ENCODE measurements at regions not wholly inside any gene's neighbourhood (a gene's known extent, or its start where the extent isn't known, plus 50 kb on each side); places are given as distances from the start of the nearest gene placed in this dataset.

GRCh38 chr2:107259408-107260195 lies 373.6 kb upstream of the ST6GAL2 start:
- no peaks in the 10 kb centered on the region for H3K27me3 ChIP-seq (ENCODE audit: control insufficient read depth, insufficient read depth, low read length)
- DNase-seq (ENCODE audit: low read depth in 4 of 6, low spot score in 6 of 6), result no peak
- no peaks in the 10 kb centered on the region for H3K4me1 ChIP-seq (ENCODE audit: control insufficient read depth, insufficient read depth, low read length)
- H3K27ac ChIP-seq (ENCODE audit: low read depth, low read length), result no peak overlapping the region
- H3K4me3 ChIP-seq (ENCODE audit: low read depth, low read length), result no peak overlapping the region
- no peaks in the 10 kb centered on the region for H3K36me3 ChIP-seq (ENCODE audit: control insufficient read depth, insufficient read depth, low read length)
- WGBS (ENCODE audit: insufficient coverage), result 78% methylated on average over 4 of the region's 4 CpGs
- H3K9me3 ChIP-seq (ENCODE audit: control insufficient read depth, insufficient read depth, low read length), result no peaks in the 10 kb centered on the region

DNA sequence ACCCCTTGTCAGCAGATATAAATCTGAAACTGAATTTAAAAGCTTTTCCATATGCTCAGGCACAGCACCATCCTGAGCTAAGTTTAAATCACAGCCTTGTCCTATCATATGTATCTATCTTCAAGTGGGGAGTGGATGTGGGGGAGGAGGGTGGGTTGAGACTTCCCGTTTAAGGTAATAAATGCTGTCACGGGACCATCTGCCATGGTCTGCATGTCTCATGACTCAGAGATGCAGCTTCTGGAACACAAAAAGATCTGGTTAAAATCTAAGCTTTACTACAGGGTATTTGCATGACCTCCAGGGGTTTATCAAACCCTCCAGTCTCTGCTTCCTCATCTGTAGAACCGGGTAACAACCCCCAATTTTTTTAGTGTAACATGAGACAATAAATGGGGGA lies 377.7 kb upstream of the ST6GAL2 start:
- Histone ChIP-seq H3K27me3 (ENCODE audit: control insufficient read depth, insufficient read depth, low read length) (no peaks in the 10 kb centered on the region), H3K4me1 (ENCODE audit: control insufficient read depth, insufficient read depth, low read length) (no peaks in the 10 kb centered on the region), H3K4me3 (ENCODE audit: low read depth, low read length) (no peak overlapping the region), H3K9me3 (ENCODE audit: control insufficient read depth, insufficient read depth, low read length) (no peaks in the 10 kb centered on the region), H3K36me3 (ENCODE audit: control insufficient read depth, insufficient read depth, low read length) (no peaks in the 10 kb centered on the region), H3K27ac (ENCODE audit: low read depth, low read length) (no peak overlapping the region)
- no CpG with 5 or more reads among the region's 3 CpGs for WGBS (ENCODE audit: insufficient coverage)
- peak in 1 of 6 donors; percentile 16 for DNase-seq (ENCODE audit: low read depth in 4 of 6, low spot score in 6 of 6)

DNA sequence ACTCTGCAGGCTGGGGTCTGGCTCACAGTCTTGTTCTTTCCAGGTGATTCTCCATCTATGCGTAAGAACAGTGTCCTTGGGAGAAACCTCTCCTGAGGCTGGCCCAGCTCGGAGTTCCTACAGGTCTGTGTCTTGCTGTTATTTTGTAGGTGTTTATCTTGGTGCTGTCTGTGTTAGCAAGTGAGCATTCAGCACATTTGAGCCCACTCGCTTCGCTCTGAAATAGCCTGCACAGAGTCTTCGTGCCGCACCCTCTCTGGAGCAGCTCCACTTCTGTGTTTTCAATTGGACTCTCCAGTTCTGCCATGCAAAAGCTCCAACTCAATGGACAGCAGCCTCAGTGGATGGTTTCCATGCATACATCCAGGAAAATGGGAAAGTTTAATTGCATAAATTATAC lies 378.2 kb upstream of the ST6GAL2 start:
- H3K4me3 ChIP-seq (ENCODE audit: low read depth, low read length), result no peak overlapping the region
- no peaks in the 10 kb centered on the region for H3K36me3 ChIP-seq (ENCODE audit: control insufficient read depth, insufficient read depth, low read length)
- DNase-seq (ENCODE audit: low read depth in 4 of 6, low spot score in 6 of 6), result no peak
- H3K9me3 ChIP-seq (ENCODE audit: control insufficient read depth, insufficient read depth, low read length), result no peaks in the 10 kb centered on the region
- H3K4me1 ChIP-seq (ENCODE audit: control insufficient read depth, insufficient read depth, low read length), result no peaks in the 10 kb centered on the region
- no peak overlapping the region for H3K27ac ChIP-seq (ENCODE audit: low read depth, low read length)
- WGBS (ENCODE audit: insufficient coverage), result 95% methylated on average over 6 of the region's 6 CpGs
- no peaks in the 10 kb centered on the region for H3K27me3 ChIP-seq (ENCODE audit: control insufficient read depth, insufficient read depth, low read length)

- Histone ChIP-seq H3K36me3 (ENCODE audit: control insufficient read depth, insufficient read depth, low read length) (no peaks in the 10 kb centered on the region), H3K4me1 (ENCODE audit: control insufficient read depth, insufficient read depth, low read length) (no peaks in the 10 kb centered on the region), H3K27ac (ENCODE audit: low read depth, low read length) (no peak overlapping the region), H3K4me3 (ENCODE audit: low read depth, low read length) (no peak overlapping the region), H3K27me3 (ENCODE audit: control insufficient read depth, insufficient read depth, low read length) (no peaks in the 10 kb centered on the region), H3K9me3 (ENCODE audit: control insufficient read depth, insufficient read depth, low read length) (no peaks in the 10 kb centered on the region)
- no CpG with 5 or more reads among the region's 1 CpG for WGBS (ENCODE audit: insufficient coverage)
- DNase-seq (ENCODE audit: low read depth in 4 of 6, low spot score in 6 of 6), result no peak
Observed at GRCh38 chr2:107266555-107266954, 380.6 kb upstream of the ST6GAL2 start.

GRCh38 chr2:107267086-107267485 lies 381.1 kb upstream of the ST6GAL2 start:
- Histone ChIP-seq H3K27ac (ENCODE audit: low read depth, low read length) (no peak overlapping the region), H3K36me3 (ENCODE audit: control insufficient read depth, insufficient read depth, low read length) (no peaks in the 10 kb centered on the region), H3K4me1 (ENCODE audit: control insufficient read depth, insufficient read depth, low read length) (no peaks in the 10 kb centered on the region), H3K4me3 (ENCODE audit: low read depth, low read length) (no peak overlapping the region), H3K27me3 (ENCODE audit: control insufficient read depth, insufficient read depth, low read length) (no peaks in the 10 kb centered on the region), H3K9me3 (ENCODE audit: control insufficient read depth, insufficient read depth, low read length) (no peaks in the 10 kb centered on the region)
- 87% methylated on average over 3 of the region's 3 CpGs for WGBS (ENCODE audit: insufficient coverage)
- DNase-seq (ENCODE audit: low read depth in 4 of 6, low spot score in 6 of 6), result no peak

DNA sequence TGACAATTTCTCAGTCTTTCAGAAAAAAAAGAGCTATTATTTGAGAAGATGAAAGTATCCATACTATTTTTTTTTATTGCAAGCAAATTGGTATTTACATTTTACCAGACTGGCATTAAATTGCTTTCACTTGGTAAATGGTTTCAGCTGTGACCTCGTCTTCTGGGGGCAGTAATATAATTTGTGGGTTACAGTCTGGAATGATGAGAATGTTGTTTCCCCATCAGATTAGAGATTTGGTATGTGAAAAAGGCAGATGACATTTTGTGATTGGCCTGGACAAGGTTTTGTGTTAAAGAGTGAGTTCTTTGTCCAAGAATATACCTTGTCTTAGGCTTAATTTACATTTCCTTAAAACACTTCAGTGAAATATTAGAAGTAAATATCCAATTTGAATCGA lies 390.1 kb upstream of the ST6GAL2 start:
- no peak overlapping the region for H3K4me3 ChIP-seq (ENCODE audit: low read depth, low read length)
- DNase-seq (ENCODE audit: low read depth in 4 of 6, low spot score in 6 of 6), result no peak
- no peaks in the 10 kb centered on the region for H3K9me3 ChIP-seq (ENCODE audit: control insufficient read depth, insufficient read depth, low read length)
- no peaks in the 10 kb centered on the region for H3K36me3 ChIP-seq (ENCODE audit: control insufficient read depth, insufficient read depth, low read length)
- no peaks in the 10 kb centered on the region for H3K27me3 ChIP-seq (ENCODE audit: control insufficient read depth, insufficient read depth, low read length)
- H3K4me1 ChIP-seq (ENCODE audit: control insufficient read depth, insufficient read depth, low read length), result no peaks in the 10 kb centered on the region
- no peak overlapping the region for H3K27ac ChIP-seq (ENCODE audit: low read depth, low read length)
- 40% methylated on average over 1 of the region's 2 CpGs for WGBS (ENCODE audit: insufficient coverage)

- Histone ChIP-seq H3K27ac (ENCODE audit: low read depth, low read length) (no peak overlapping the region), H3K27me3 (ENCODE audit: control insufficient read depth, insufficient read depth, low read length) (no peaks in the 10 kb centered on the region), H3K36me3 (ENCODE audit: control insufficient read depth, insufficient read depth, low read length) (no peaks in the 10 kb centered on the region), H3K9me3 (ENCODE audit: control insufficient read depth, insufficient read depth, low read length) (no peaks in the 10 kb centered on the region), H3K4me1 (ENCODE audit: control insufficient read depth, insufficient read depth, low read length) (no peaks in the 10 kb centered on the region), H3K4me3 (ENCODE audit: low read depth, low read length) (no peak overlapping the region)
- no peak for DNase-seq (ENCODE audit: low read depth in 4 of 6, low spot score in 6 of 6)
- 81% methylated on average over 1 of the region's 1 CpG for WGBS (ENCODE audit: insufficient coverage)
Observed at GRCh38 chr2:107278672-107279071, 392.7 kb upstream of the ST6GAL2 start.

DNA sequence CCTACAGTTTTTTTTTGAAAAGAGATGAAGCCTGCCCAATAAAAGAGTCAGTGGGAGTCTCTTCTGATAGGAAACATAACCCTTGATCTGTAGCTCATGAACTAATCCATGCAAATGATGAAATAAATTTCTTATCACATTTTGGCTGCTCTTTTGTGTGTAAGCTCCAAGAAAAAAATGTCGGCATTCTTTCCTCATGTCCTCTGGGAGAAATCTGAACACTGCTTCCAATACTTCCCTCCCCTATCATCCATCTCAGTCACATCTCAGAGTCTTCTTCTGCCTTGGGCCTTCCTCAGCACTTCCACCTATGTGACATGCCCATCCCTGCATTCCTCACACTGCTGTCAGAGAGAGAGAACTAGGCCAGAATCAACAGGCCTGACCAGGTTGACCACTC lies 395.7 kb upstream of the ST6GAL2 start:
- H3K9me3 ChIP-seq (ENCODE audit: control insufficient read depth, insufficient read depth, low read length), result no peaks in the 10 kb centered on the region
- no peaks in the 10 kb centered on the region for H3K27me3 ChIP-seq (ENCODE audit: control insufficient read depth, insufficient read depth, low read length)
- 79% methylated on average over 1 of the region's 1 CpG for WGBS (ENCODE audit: insufficient coverage)
- no peak for DNase-seq (ENCODE audit: low read depth in 4 of 6, low spot score in 6 of 6)
- no peak overlapping the region for H3K4me3 ChIP-seq (ENCODE audit: low read depth, low read length)
- no peaks in the 10 kb centered on the region for H3K36me3 ChIP-seq (ENCODE audit: control insufficient read depth, insufficient read depth, low read length)
- H3K4me1 ChIP-seq (ENCODE audit: control insufficient read depth, insufficient read depth, low read length), result no peaks in the 10 kb centered on the region
- H3K27ac ChIP-seq (ENCODE audit: low read depth, low read length), result no peak overlapping the region

GRCh38 chr2:107282135-107282534 lies 396.2 kb upstream of the ST6GAL2 start:
- no peaks in the 10 kb centered on the region for H3K4me1 ChIP-seq (ENCODE audit: control insufficient read depth, insufficient read depth, low read length)
- H3K36me3 ChIP-seq (ENCODE audit: control insufficient read depth, insufficient read depth, low read length), result no peaks in the 10 kb centered on the region
- no peak overlapping the region for H3K4me3 ChIP-seq (ENCODE audit: low read depth, low read length)
- H3K9me3 ChIP-seq (ENCODE audit: control insufficient read depth, insufficient read depth, low read length), result no peaks in the 10 kb centered on the region
- no peak for DNase-seq (ENCODE audit: low read depth in 4 of 6, low spot score in 6 of 6)
- H3K27ac ChIP-seq (ENCODE audit: low read depth, low read length), result no peak overlapping the region
- no peaks in the 10 kb centered on the region for H3K27me3 ChIP-seq (ENCODE audit: control insufficient read depth, insufficient read depth, low read length)

DNA sequence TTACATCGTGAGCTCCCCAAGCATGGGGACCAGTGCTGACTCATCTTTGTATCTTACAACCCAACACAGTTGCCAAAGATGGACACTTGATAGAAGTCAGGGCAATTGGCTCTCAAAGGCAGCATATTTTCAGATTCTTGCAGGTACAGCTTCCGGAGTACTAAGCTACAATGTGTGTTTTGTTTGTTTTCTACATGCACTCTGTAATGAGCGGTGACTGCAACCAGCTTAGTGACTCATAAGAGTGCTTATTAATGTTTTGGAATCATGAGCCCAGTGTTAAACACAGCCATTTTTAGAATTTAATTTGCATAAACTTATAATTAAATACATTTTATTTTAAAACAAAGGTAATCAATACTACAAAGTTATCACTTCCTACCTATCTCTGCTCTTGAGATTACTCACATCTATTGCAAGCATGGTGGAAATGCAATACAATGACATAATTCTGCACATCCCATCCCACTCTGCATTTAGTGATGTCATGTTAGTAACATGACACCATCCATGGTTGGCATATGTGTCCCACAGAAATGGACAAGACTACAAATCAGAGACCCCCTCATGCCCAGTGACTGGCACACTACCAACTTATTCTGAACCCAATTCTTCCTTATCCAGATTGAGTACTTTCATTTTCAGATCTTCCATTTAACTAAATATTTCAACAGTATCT lies 399.8 kb upstream of the ST6GAL2 start:
- DNase-seq (ENCODE audit: low read depth in 4 of 6, low spot score in 6 of 6), result no peak
- no peaks in the 10 kb centered on the region for H3K9me3 ChIP-seq (ENCODE audit: control insufficient read depth, insufficient read depth, low read length)
- no peaks in the 10 kb centered on the region for H3K36me3 ChIP-seq (ENCODE audit: control insufficient read depth, insufficient read depth, low read length)
- no peaks in the 10 kb centered on the region for H3K4me1 ChIP-seq (ENCODE audit: control insufficient read depth, insufficient read depth, low read length)
- H3K4me3 ChIP-seq (ENCODE audit: low read depth, low read length), result no peak overlapping the region
- H3K27me3 ChIP-seq (ENCODE audit: control insufficient read depth, insufficient read depth, low read length), result no peaks in the 10 kb centered on the region
- H3K27ac ChIP-seq (ENCODE audit: low read depth, low read length), result no peak overlapping the region
- WGBS (ENCODE audit: insufficient coverage), result 93% methylated on average over 3 of the region's 3 CpGs
